ENCODE measurements at regions not wholly inside any gene's neighbourhood (a gene's known extent, or its start where the extent isn't known, plus 50 kb on each side); places are given as distances from the start of the nearest gene placed in this dataset.

GRCh38 chr11:119864836-119865235 is 135.8 kb upstream of the NECTIN1 start (continued):
- TF ChIP-seq PATZ1 (CRISPR knock-in tag; IDR thresholded peaks at IDR 0.05; ENCODE audit: borderline replicate concordance) (no peak), MIER1 (IDR thresholded peaks at IDR 0.05; ENCODE audit: low read depth) (no peak), ZNF282 (CRISPR knock-in tag; IDR thresholded peaks at IDR 0.05) (no peak), ZNF354B (CRISPR knock-in tag; IDR thresholded peaks at IDR 0.05) (no peak), RAD21 (CRISPR knock-in tag; conservative IDR thresholded peaks at IDR 0.05 in 1 of 2, IDR thresholded peaks at IDR 0.05 in 1 of 2) (no peak)
- TF ChIP-seq, protein P1, sequence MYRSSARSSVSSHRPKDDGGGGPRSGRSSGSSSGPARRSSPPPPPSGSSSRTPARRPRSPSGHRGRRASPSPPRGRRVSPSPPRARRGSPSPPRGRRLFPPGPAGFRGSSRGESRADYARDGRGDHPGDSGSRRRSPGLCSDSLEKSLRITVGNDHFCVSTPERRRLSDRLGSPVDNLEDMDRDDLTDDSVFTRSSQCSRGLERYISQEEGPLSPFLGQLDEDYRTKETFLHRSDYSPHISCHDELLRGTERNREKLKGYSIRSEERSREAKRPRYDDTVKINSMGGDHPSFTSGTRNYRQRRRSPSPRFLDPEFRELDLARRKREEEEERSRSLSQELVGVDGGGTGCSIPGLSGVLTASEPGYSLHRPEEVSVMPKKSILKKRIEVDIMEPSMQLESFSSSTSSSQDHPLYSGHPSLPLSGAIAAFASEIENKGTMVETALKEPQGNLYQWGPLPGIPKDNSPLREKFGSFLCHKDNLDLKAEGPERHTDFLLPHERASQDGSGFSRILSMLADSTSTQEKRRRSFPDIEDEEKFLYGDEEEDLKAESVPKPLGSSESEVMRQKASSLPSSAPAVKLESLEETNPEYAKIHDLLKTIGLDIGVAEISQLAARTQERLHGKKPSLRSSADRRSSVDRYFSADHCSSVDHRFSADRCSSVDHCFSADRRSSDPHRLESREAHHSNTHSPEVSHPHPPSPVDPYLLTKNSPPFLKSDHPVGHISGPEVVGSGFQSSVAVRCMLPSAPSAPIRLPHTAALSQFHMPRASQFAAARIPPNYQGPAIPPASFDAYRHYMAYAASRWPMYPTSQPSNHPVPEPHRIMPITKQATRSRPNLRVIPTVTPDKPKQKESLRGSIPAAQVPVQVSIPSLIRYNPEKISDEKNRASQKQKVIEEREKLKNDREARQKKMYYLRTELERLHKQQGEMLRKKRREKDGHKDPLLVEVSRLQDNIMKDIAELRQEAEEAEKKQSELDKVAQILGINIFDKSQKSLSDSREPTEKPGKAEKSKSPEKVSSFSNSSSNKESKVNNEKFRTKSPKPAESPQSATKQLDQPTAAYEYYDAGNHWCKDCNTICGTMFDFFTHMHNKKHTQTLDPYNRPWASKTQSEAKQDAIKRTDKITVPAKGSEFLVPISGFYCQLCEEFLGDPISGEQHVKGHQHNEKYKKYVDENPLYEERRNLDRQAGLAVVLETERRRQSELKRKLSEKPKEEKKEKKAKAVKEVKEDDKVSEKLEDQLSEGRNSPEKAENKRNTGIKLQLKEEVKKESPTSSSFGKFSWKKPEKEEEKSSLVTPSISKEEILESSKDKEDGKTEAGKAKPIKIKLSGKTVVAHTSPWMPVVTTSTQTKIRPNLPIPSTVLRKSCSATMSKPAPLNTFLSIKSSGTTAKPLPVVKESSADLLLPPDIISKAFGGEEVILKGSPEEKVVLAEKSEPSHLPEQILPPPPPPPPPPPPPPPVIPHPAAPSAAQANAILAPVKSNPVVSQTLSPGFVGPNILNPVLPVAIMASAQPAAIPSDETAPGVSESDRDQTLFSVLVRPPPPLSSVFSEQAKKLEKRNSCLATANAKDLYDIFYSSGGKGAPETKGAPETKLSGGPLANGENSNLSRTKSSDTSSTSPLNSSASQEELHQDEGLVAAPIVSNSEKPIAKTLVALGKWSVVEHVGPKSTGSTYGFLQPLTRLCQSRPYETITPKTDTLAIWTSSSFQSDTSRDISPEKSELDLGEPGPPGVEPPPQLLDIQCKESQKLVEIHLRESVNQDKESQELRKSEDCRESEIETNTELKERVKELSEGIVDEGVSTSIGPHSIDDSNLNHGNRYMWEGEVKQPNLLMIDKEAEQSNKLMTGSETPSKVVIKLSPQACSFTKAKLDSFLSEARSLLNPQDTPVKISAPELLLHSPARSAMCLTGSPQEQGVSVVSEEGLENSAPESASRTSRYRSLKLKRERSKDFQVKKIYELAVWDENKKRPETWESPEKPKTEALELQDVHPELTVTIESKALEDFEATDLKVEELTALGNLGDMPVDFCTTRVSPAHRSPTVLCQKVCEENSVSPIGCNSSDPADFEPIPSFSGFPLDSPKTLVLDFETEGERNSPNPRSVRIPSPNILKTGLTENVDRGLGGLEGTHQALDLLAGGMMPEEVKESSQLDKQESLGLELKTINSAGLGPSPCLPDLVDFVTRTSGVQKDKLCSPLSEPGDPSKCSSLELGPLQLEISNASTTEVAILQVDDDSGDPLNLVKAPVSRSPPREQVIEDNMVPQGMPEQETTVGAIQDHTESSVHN (IDR thresholded peaks at IDR 0.05; ENCODE audit: borderline replicate concordance in 1 of 2, low read depth in 1 of 2), result no peak

All from K562 (cell line).